Trophoblast cell (in vitro differentiated cells and primary cell): ENCODE measurements at regions not wholly inside any gene's neighbourhood (a gene's known extent, or its start where the extent isn't known, plus 50 kb on each side); places are given as distances from the start of the nearest gene placed in this dataset.

Experiments used
- DNase-seq, 2 donors: peaks; one replicate each; pipeline ENCODE4 v3.0.0-alpha.2; 2016
- H2AFZ ChIP-seq: 2 replicates; pipeline ENCODE4 v1.6.1; 2013; ENCODE audit warnings: low read length, moderate library complexity, mild to moderate bottlenecking; ENCODE audit not compliant: insufficient read depth, poor library complexity
- H2AK5ac ChIP-seq: 2 replicates; pipeline ENCODE4 v1.6.1; 2013; ENCODE audit warnings: mild to moderate bottlenecking, low read length
- H2BK120ac ChIP-seq: 2 replicates; pipeline ENCODE4 v1.6.1; 2013; ENCODE audit warnings: low read length, mild to moderate bottlenecking, moderate library complexity; ENCODE audit not compliant: insufficient read depth, poor library complexity
- H2BK12ac ChIP-seq: 2 replicates; pipeline ENCODE4 v1.6.1; 2013; ENCODE audit warnings: mild to moderate bottlenecking, low read length, moderate library complexity
- H2BK5ac ChIP-seq: 2 replicates; pipeline ENCODE4 v1.6.1; 2013; ENCODE audit warnings: low read length, low read depth, moderate library complexity, mild to moderate bottlenecking; ENCODE audit not compliant: poor library complexity
- H3K14ac ChIP-seq: 2 replicates; pipeline ENCODE4 v1.6.1; 2013; ENCODE audit warnings: mild to moderate bottlenecking, low read length
- H3K18ac ChIP-seq: 2 replicates; pipeline ENCODE4 v1.6.1; 2013; ENCODE audit warnings: mild to moderate bottlenecking, low read length
- H3K23ac ChIP-seq: 2 replicates; pipeline ENCODE4 v1.6.1; 2013; ENCODE audit warnings: low read length
- H3K27ac ChIP-seq: 2 replicates; pipeline ENCODE4 v1.5.1; 2013; ENCODE audit warnings: low read depth, mild to moderate bottlenecking, inconsistent platforms, low read length, moderate library complexity
- H3K27me3 ChIP-seq: 2 replicates; pipeline ENCODE4 v1.6.1; 2013; ENCODE audit warnings: inconsistent platforms, mild to moderate bottlenecking, low read length, moderate library complexity; ENCODE audit not compliant: insufficient read depth
- H3K36me3 ChIP-seq, 2 experiments: 1 replicate in 1 of 2; 2 replicates in 1 of 2; pipeline ENCODE4 v1.6.1; 2013; ENCODE audit warnings: low read length in 2 of 2, mild to moderate bottlenecking in 2 of 2, moderate library complexity in 1 of 2; ENCODE audit not compliant: insufficient read depth in 2 of 2, control insufficient read depth in 1 of 2
- H3K4ac ChIP-seq: 2 replicates; pipeline ENCODE4 v1.6.1; 2013; ENCODE audit warnings: low read depth, mild to moderate bottlenecking, low read length, moderate library complexity
- H3K4me1 ChIP-seq, 2 experiments: 1 replicate in 1 of 2; 2 replicates in 1 of 2; pipeline ENCODE4 v1.6.1; 2013; ENCODE audit warnings: low read length in 2 of 2, mild to moderate bottlenecking in 2 of 2, moderate library complexity in 1 of 2; ENCODE audit not compliant: insufficient read depth in 2 of 2, control insufficient read depth in 1 of 2
- H3K4me2 ChIP-seq: 2 replicates; pipeline ENCODE4 v1.6.1; 2013; ENCODE audit warnings: inconsistent platforms, mild to moderate bottlenecking, low read length, moderate library complexity
- H3K4me3 ChIP-seq: 2 replicates; pipeline ENCODE4 v1.5.1; 2013; ENCODE audit warnings: mild to moderate bottlenecking, low read depth, low read length, inconsistent platforms
- H3K79me1 ChIP-seq: one replicate; pipeline ENCODE4 v1.6.1; 2013; ENCODE audit warnings: low read length
- H3K79me2 ChIP-seq: 2 replicates; pipeline ENCODE4 v1.6.1; 2013; ENCODE audit warnings: low read length, mild to moderate bottlenecking; ENCODE audit not compliant: control insufficient read depth, insufficient read depth, poor library complexity
- H3K9ac ChIP-seq: 2 replicates; pipeline ENCODE4 v1.6.1; 2013; ENCODE audit warnings: mild to moderate bottlenecking, low read length
- H3K9me3 ChIP-seq: 2 replicates; pipeline ENCODE4 v1.6.1; 2013; ENCODE audit warnings: low read depth, mild to moderate bottlenecking, control low read depth, inconsistent platforms, low read length; ENCODE audit not compliant: insufficient read depth
- H4K12ac ChIP-seq: 2 replicates; pipeline ENCODE4 v1.6.1; 2013; ENCODE audit warnings: low read depth, mild to moderate bottlenecking, low read length, moderate library complexity
- H4K8ac ChIP-seq: 2 replicates; pipeline ENCODE4 v1.6.1; 2013; ENCODE audit warnings: low read depth, mild to moderate bottlenecking, low read length, moderate library complexity
- H4K91ac ChIP-seq: one replicate; pipeline ENCODE4 v1.6.1; 2013; ENCODE audit warnings: low read depth, mild to moderate bottlenecking, low read length, moderate library complexity
- WGBS: extraction: QIAGEN DNeasy Blood & Tissue Kit; methylation state at CpG from one replicate; pipeline ENCODE4 v1.1.7; 2013; ENCODE audit warnings: missing lambda C conversion rate; ENCODE audit not compliant: insufficient read length, insufficient coverage; ENCODE audit errors: extremely low coverage; 5-methylcytosine and 5-hydroxymethylcytosine counted together

GRCh38 chr16:58809213-58809612, 75.1 kb upstream of the GOT2 start:
- H3K9me3 ChIP-seq, result peaks cover 2% of the 10 kb centered on the region
- no peak overlapping the region for H2BK12ac ChIP-seq
- no peak overlapping the region for H4K8ac ChIP-seq
- H3K36me3 ChIP-seq, result no peaks in the 10 kb centered on the region
- H2BK120ac ChIP-seq, result no peak overlapping the region
- no peak overlapping the region for H2AFZ ChIP-seq
- H2BK5ac ChIP-seq, result no peak overlapping the region
- H3K79me2 ChIP-seq, result no peaks in the 10 kb centered on the region
- WGBS, result no CpG with 5 or more reads among the region's 3 CpGs
- H4K91ac ChIP-seq, result no peak overlapping the region
- H3K27ac ChIP-seq, result no peak overlapping the region
- H4K12ac ChIP-seq, result no peak overlapping the region
- no peak overlapping the region for H2AK5ac ChIP-seq
- H3K27me3 ChIP-seq, result no peaks in the 10 kb centered on the region
- H3K4me3 ChIP-seq, result no peak overlapping the region
- no peak overlapping the region for H3K4me2 ChIP-seq
- no peak overlapping the region for H3K14ac ChIP-seq
- no peak overlapping the region for H3K18ac ChIP-seq
- H3K4me1 ChIP-seq, result no peaks in the 10 kb centered on the region
- no peak overlapping the region for H3K4ac ChIP-seq
- no peak for DNase-seq
- no peaks in the 10 kb centered on the region for H3K79me1 ChIP-seq
- H3K23ac ChIP-seq, result no peak overlapping the region
- H3K9ac ChIP-seq, result no peak overlapping the region

GRCh38 chr16:58807276-58807675, 73.2 kb upstream of the GOT2 start:
- H3K14ac ChIP-seq, result no peak overlapping the region
- no peak overlapping the region for H2AFZ ChIP-seq
- H3K18ac ChIP-seq, result no peak overlapping the region
- H3K27me3 ChIP-seq, result no peaks in the 10 kb centered on the region
- no peak overlapping the region for H3K4me2 ChIP-seq
- no peak overlapping the region for H3K4me3 ChIP-seq
- no peak for DNase-seq
- H3K4ac ChIP-seq, result no peak overlapping the region
- no peaks in the 10 kb centered on the region for H3K79me2 ChIP-seq
- no peak overlapping the region for H2BK120ac ChIP-seq
- no peak overlapping the region for H3K27ac ChIP-seq
- no peak overlapping the region for H4K91ac ChIP-seq
- peaks cover 2% of the 10 kb centered on the region for H3K9me3 ChIP-seq
- H2BK5ac ChIP-seq, result no peak overlapping the region
- no peaks in the 10 kb centered on the region for H3K36me3 ChIP-seq
- H3K79me1 ChIP-seq, result no peaks in the 10 kb centered on the region
- H3K9ac ChIP-seq, result no peak overlapping the region
- no peaks in the 10 kb centered on the region for H3K4me1 ChIP-seq
- no peak overlapping the region for H2BK12ac ChIP-seq
- no peak overlapping the region for H3K23ac ChIP-seq
- H4K8ac ChIP-seq, result no peak overlapping the region
- H4K12ac ChIP-seq, result no peak overlapping the region
- no peak overlapping the region for H2AK5ac ChIP-seq

GRCh38 chr16:58801838-58802237, 67.7 kb upstream of the GOT2 start:
- H2BK120ac ChIP-seq, result no peak overlapping the region
- WGBS, result no CpG with 5 or more reads among the region's 1 CpG
- no peak overlapping the region for H3K9ac ChIP-seq
- no peak overlapping the region for H4K12ac ChIP-seq
- H3K4me2 ChIP-seq, result no peak overlapping the region
- peaks cover 2% of the 10 kb centered on the region for H3K9me3 ChIP-seq
- H2BK12ac ChIP-seq, result no peak overlapping the region
- no peak overlapping the region for H2AK5ac ChIP-seq
- no peak overlapping the region for H2BK5ac ChIP-seq
- DNase-seq, result no peak
- no peak overlapping the region for H3K4ac ChIP-seq
- H3K4me3 ChIP-seq, result no peak overlapping the region
- no peak overlapping the region for H4K91ac ChIP-seq
- no peaks in the 10 kb centered on the region for H3K27me3 ChIP-seq
- H3K27ac ChIP-seq, result no peak overlapping the region
- no peaks in the 10 kb centered on the region for H3K79me2 ChIP-seq
- H3K18ac ChIP-seq, result no peak overlapping the region
- H2AFZ ChIP-seq, result no peak overlapping the region
- no peak overlapping the region for H4K8ac ChIP-seq
- H3K4me1 ChIP-seq, result no peaks in the 10 kb centered on the region
- H3K23ac ChIP-seq, result no peak overlapping the region
- no peaks in the 10 kb centered on the region for H3K36me3 ChIP-seq
- H3K79me1 ChIP-seq, result no peaks in the 10 kb centered on the region
- H3K14ac ChIP-seq, result no peak overlapping the region

- Histone ChIP-seq H3K27me3 (no peaks in the 10 kb centered on the region), H3K4me1 (no peaks in the 10 kb centered on the region), H3K9me3 (no peaks in the 10 kb centered on the region), H3K4me3 (no peak overlapping the region), H2BK120ac (no peak overlapping the region), H3K27ac (no peak overlapping the region), H3K4ac (no peak overlapping the region), H4K8ac (no peak overlapping the region), H3K14ac (no peak overlapping the region), H3K4me2 (no peak overlapping the region), H3K79me2 (no peaks in the 10 kb centered on the region), H3K79me1 (no peaks in the 10 kb centered on the region), H2AFZ (no peak overlapping the region), H3K18ac (no peak overlapping the region), H2BK5ac (no peak overlapping the region), H3K23ac (no peak overlapping the region), H3K36me3 (no peaks in the 10 kb centered on the region), H2AK5ac (no peak overlapping the region), H2BK12ac (no peak overlapping the region), H4K12ac (no peak overlapping the region), H3K9ac (no peak overlapping the region), H4K91ac (no peak overlapping the region)
- no CpG with 5 or more reads among the region's 9 CpGs for WGBS
- no peak for DNase-seq
These were observed 63.2 kb upstream of the GOT2 start for GRCh38 chr16:58797137-58797801.
